Nucleus accumbens (tissue), 56 donors: ENCODE measurements at regions not wholly inside any gene's neighbourhood (a gene's known extent, or its start where the extent isn't known, plus 50 kb on each side); places are given as distances from the start of the nearest gene placed in this dataset.

Experiments used
- DNase-seq, 56 donors: peaks; one replicate each; lab custom pipeline; 2025; lab: John Stamatoyannopoulos, UW

GRCh38 chr10:4024516-4025245 is 239.7 kb upstream of the KLF6 start:
- DNase-seq: no peak

GRCh38 chr10:4024027-4024426 is 239.0 kb upstream of the KLF6 start:
- DNase-seq: no peak

- DNase-seq: no peak
Observed at GRCh38 chr10:4022473-4022872, 237.5 kb upstream of the KLF6 start.

GRCh38 chr10:4020631-4021030 is 235.6 kb upstream of the KLF6 start:
- no peak for DNase-seq

- DNase-seq: no peak
Observed at GRCh38 chr10:4018054-4018511, 233.1 kb upstream of the KLF6 start.

- DNase-seq: no peak
Observed at GRCh38 chr10:4017336-4017735, 232.3 kb upstream of the KLF6 start.

GRCh38 chr10:4016214-4016740 is 231.3 kb upstream of the KLF6 start:
- DNase-seq: no peak

- no peak for DNase-seq
Observed at GRCh38 chr10:4013651-4014121, 228.7 kb upstream of the KLF6 start.

GRCh38 chr10:4012848-4013247 is 227.8 kb upstream of the KLF6 start:
- no peak for DNase-seq

- no peak for DNase-seq
Observed at GRCh38 chr10:4011136-4011812, 226.3 kb upstream of the KLF6 start.

- DNase-seq: no peak
Observed at GRCh38 chr10:4008676-4009382, 223.8 kb upstream of the KLF6 start.

- no peak for DNase-seq
Observed at GRCh38 chr10:4007771-4008170, 222.8 kb upstream of the KLF6 start.

- no peak for DNase-seq
Observed at GRCh38 chr10:4006858-4007257, 221.8 kb upstream of the KLF6 start.

- DNase-seq: no peak
Observed at GRCh38 chr10:4006051-4006450, 221.0 kb upstream of the KLF6 start.

GRCh38 chr10:4004990-4005389 is 220.0 kb upstream of the KLF6 start:
- DNase-seq: no peak

GRCh38 chr10:4004144-4004543 is 219.1 kb upstream of the KLF6 start:
- DNase-seq: no peak

GRCh38 chr10:4003348-4003973 is 218.5 kb upstream of the KLF6 start:
- no peak for DNase-seq

- no peak for DNase-seq
Observed at GRCh38 chr10:4001811-4002210, 216.8 kb upstream of the KLF6 start.

- no peak for DNase-seq
Observed at GRCh38 chr10:3999642-4000041, 214.6 kb upstream of the KLF6 start.

GRCh38 chr10:3996697-3997096 is 211.7 kb upstream of the KLF6 start:
- no peak for DNase-seq
